Heart right ventricle (tissue), 16 donors: ENCODE measurements at regions not wholly inside any gene's neighbourhood (a gene's known extent, or its start where the extent isn't known, plus 50 kb on each side); places are given as distances from the start of the nearest gene placed in this dataset.

ENCODE experiments used
- ATAC-seq, 8 donors: fragments of 200-7000 bp; cut with Tn5 transposase; one replicate each; pipeline ENCODE4 v1.9.1; 2020; ENCODE audit warnings: mild to moderate bottlenecking in 8 of 8, moderate library complexity in 8 of 8, moderate number of reproducible peaks in 1 of 8
- DNase-seq, 2 donors: peaks; one replicate each; pipeline ENCODE4 v3.0.0-alpha.2; 2020
- H3K27ac ChIP-seq, 10 donors: fragments of 200-600 bp; sonication (generic) in 2 of 10; one replicate each; pipeline versions ENCODE4 v1.5.0 to v1.8.0; 2020 to 2022; ENCODE audit warnings: mild to moderate bottlenecking in 3 of 10
- H3K27me3 ChIP-seq, 7 donors: fragments of 200-600 bp; one replicate each; pipeline ENCODE4 v1.8.0; 2021 to 2022; ENCODE audit warnings: mild to moderate bottlenecking in 2 of 7
- H3K36me3 ChIP-seq, 9 donors: fragments of 200-600 bp; sonication (generic) in 1 of 9; one replicate each; pipeline versions ENCODE4 v1.5.0 to v1.8.0; 2020 to 2022; ENCODE audit warnings: mild to moderate bottlenecking in 2 of 9
- H3K4me1 ChIP-seq, 9 donors: fragments of 200-600 bp; sonication (generic) in 1 of 9; one replicate each; pipeline versions ENCODE4 v1.5.0 to v1.8.0; 2020 to 2022; ENCODE audit warnings: mild to moderate bottlenecking in 4 of 9
- H3K4me3 ChIP-seq, 10 donors: fragments of 200-600 bp; sonication (generic) in 2 of 10; one replicate each; pipeline versions ENCODE4 v1.5.0 to v1.8.0; 2020 to 2022; ENCODE audit warnings: mild to moderate bottlenecking in 7 of 10, moderate library complexity in 2 of 10
- H3K9me3 ChIP-seq, 11 donors: fragments of 200-600 bp in 10 of 11; sonication (generic) in 2 of 11; one replicate each; pipeline versions ENCODE4 v1.5.0 to v1.8.0; 2013 to 2022; ENCODE audit warnings: mild to moderate bottlenecking in 2 of 11, control low read depth in 1 of 11, moderate library complexity in 1 of 11
- WGBS, 2 donors: extraction: QIAGEN DNeasy Blood & Tissue Kit; methylation state at CpG; one replicate each; pipeline ENCODE4 v1.1.7; 2013; ENCODE audit warnings: inconsistent platforms in 1 of 2; 5-methylcytosine and 5-hydroxymethylcytosine counted together
- intact Hi-C, 10 donors: fragments of 100-400 bp; cut with DNase I; formaldehyde crosslinking; loops; one replicate each; pipeline versions ENCODE4 v1.11.1 to v1.14.2; 2022
- TF ChIP-seq, protein P1 (sequence below), 9 donors: fragments of 200-600 bp; sonication (generic) in 2 of 9; IDR thresholded peaks; one replicate each; pipeline versions ENCODE4 v1.5.0 to v1.8.0; 2021 to 2022; ENCODE audit warnings: antibody characterized with exemption in 9 of 9, mild to moderate bottlenecking in 5 of 9, moderate library complexity in 1 of 9
- donor health status: Arrhythmogenic right ventricular cardiomyopathy.
- donor health status: ischemic (EF 13 %, LVEDD 7.1; RV severe dilation, severe dysfunction).
- donor health status: healthy with polysubstance abuse.
- donor health status: DM: no; HTN: yes; CAD: no.
- donor health status: DM: no; HTN: no; CAD: no.
- donor health status: ischemic (EF 25% LVEDD 6.9; RV normal size, moderate dysfunction).
- donor health status: ischemic (EF 25% LVEDD 5.7; RV mildly dilated, moderate dysfunction).
- donor health status: healthy.
- donor health status: DM: yes; HTN: yes; CAD: no.
- donor health status: Ischemic cardiomyopathy.
- donor health status: ischemic (EF 35%, LVEDD 5.7; RV mildly dilated, moderate dysfunction).
- donor health status: nonischemic (EF 11% LVEDD 7.7; RV severe dilation, severe dysfunction).
- donor health status: DM: yes; HTN: yes; CAD: no.
- donor health status: PGD.
- donor health status: ischemic (EF 29% LVEDD 5.4; RV normal size, mild dysfunction).
- donor health status: nonischemic (EF 23%, LVEDD 6.1; RV moderate dilation, normal function).

DNA sequence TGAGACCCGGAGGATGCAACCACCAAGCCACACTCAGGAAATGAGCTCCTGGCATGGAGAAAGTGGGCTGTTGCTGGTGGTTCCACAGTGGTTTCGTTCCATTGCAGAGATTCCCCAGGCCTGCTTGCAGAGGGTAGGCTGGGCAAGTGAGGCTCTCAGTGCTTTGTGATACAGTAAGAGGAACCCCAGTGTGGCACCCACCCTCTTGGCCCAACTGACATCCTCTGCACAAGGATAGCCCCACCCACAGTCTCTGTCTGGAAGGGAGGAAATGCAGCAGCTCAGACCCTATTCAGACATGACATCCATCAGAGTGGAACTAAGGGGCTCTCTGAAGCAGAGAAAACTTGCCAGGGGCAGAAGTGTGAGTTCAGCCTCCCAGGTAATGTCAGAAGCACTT is 69.6 kb upstream of the FSTL4 start:
- H3K4me3 ChIP-seq, result no peak overlapping the region
- H3K27me3 ChIP-seq, result peaks cover 0 to 35% (median 10%) of the 10 kb centered on the region in 7 donors
- 75 to 79% methylated on average over 2 of the region's 2 CpGs for WGBS, 2 donors
- H3K27ac ChIP-seq, result no peak overlapping the region
- H3K9me3 ChIP-seq, result no peaks in the 10 kb centered on the region
- no peaks in the 10 kb centered on the region for H3K4me1 ChIP-seq
- DNase-seq (no peak), ATAC-seq (no peak)
- TF ChIP-seq, protein P1, sequence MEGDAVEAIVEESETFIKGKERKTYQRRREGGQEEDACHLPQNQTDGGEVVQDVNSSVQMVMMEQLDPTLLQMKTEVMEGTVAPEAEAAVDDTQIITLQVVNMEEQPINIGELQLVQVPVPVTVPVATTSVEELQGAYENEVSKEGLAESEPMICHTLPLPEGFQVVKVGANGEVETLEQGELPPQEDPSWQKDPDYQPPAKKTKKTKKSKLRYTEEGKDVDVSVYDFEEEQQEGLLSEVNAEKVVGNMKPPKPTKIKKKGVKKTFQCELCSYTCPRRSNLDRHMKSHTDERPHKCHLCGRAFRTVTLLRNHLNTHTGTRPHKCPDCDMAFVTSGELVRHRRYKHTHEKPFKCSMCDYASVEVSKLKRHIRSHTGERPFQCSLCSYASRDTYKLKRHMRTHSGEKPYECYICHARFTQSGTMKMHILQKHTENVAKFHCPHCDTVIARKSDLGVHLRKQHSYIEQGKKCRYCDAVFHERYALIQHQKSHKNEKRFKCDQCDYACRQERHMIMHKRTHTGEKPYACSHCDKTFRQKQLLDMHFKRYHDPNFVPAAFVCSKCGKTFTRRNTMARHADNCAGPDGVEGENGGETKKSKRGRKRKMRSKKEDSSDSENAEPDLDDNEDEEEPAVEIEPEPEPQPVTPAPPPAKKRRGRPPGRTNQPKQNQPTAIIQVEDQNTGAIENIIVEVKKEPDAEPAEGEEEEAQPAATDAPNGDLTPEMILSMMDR (IDR thresholded peaks at IDR 0.05), result no peak
- H3K36me3 ChIP-seq, result no peaks in the 10 kb centered on the region
- intact Hi-C loops, result no loop called here

GRCh38 chr5:133680830-133681565 is 68.7 kb upstream of the FSTL4 start:
- 62 to 70% methylated on average over 12 of the region's 12 CpGs for WGBS, 2 donors
- Histone ChIP-seq H3K27ac (no peak overlapping the region), H3K4me3 (no peak overlapping the region), H3K36me3 (no peaks in the 10 kb centered on the region), H3K4me1 (no peaks in the 10 kb centered on the region), H3K9me3 (no peaks in the 10 kb centered on the region), H3K27me3 (peaks cover 0 to 28% (median 3%) of the 10 kb centered on the region in 7 donors)
- DNase-seq (no peak), ATAC-seq (no peak)
- TF ChIP-seq, protein P1 (IDR thresholded peaks at IDR 0.05), result no peak
- intact Hi-C loops, result no loop called here

DNA sequence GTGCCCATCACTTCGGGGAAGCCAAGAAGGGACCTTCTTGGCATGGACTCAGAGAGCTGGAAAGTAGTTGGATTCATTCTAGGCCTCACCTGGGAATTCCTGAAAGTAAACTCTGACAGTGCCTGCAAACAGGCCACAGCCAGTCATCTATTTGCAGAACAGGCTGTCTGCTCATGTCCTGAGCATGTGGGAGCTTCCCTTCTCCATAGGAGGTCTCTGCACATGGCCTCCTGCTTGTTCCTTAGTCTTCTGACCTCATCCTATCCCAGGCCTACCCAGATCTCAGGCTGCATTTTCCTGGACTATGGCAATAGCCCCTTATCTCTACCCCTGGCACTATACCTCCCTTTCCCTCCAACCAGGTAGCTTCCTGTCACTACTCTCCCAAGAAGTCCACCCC is 67.2 kb upstream of the FSTL4 start:
- TF ChIP-seq, protein P1 (IDR thresholded peaks at IDR 0.05), result no peak
- H3K4me1 ChIP-seq, result no peaks in the 10 kb centered on the region

DNA sequence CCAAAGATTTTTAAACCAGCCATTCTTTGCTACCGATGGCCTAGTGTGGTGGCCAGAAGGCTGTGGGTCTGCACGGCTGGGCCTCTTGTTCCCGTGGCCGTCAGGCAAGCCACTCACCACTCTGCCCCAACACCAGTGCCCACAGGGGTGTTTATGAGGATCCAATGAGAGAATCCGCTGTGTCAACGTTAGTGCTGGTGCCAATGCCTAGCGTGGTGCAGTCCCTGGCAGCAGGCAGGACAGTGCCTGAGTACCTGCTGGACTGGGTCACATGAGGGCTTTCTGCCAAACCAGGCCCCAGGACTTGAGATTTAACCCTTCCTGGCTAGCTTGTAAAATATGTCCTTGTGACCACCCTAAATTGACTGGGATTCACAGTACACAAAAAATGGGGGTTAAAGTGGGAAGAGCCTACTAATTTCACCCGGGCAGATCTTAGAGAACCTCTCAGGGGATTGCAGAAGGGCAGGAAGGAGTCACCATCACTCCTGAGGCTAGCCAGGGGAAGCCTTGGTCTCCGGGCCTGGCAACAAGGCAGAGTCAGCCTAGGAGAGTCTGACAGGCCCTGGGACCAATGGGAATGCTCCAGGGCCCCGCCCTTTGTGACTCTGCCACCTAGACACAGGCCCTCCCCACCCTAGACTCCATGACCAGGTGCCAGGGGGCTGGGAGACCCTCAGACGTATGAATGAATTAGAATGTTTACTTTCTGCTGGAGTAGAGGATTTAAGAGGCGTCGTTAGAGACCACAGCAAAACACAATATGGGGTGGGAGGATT is 63.2 kb upstream of the FSTL4 start:
- Histone ChIP-seq H3K27ac (no peak overlapping the region), H3K4me1 (no peaks in the 10 kb centered on the region), H3K27me3 (peaks cover 0 to 21% (median 0%) of the 10 kb centered on the region in 7 donors), H3K36me3 (no peaks in the 10 kb centered on the region), H3K9me3 (peaks cover 0 to 11% (median 0%) of the 10 kb centered on the region in 11 donors), H3K4me3 (no peak overlapping the region)
- intact Hi-C loops, result no loop called here
- no peak for DNase-seq
- ATAC-seq, result no peak
- TF ChIP-seq, protein P1 (IDR thresholded peaks at IDR 0.05), result no peak
- 79 to 83% methylated on average over 13 of the region's 13 CpGs for WGBS, 2 donors

More for the DNA sequence above, 67.2 kb upstream of the FSTL4 start:
- Histone ChIP-seq H3K27me3 (peaks cover 0 to 22% (median 0%) of the 10 kb centered on the region in 7 donors), H3K27ac (no peak overlapping the region), H3K9me3 (no peaks in the 10 kb centered on the region), H3K4me3 (no peak overlapping the region), H3K36me3 (no peaks in the 10 kb centered on the region)
- intact Hi-C loops, result no loop called here
- 71 to 73% methylated on average over 1 of the region's 1 CpG for WGBS, 2 donors
- no peak for DNase-seq
- ATAC-seq, result no peak
